ENCODE measurements at regions not wholly inside any gene's neighbourhood (a gene's known extent, or its start where the extent isn't known, plus 50 kb on each side); places are given as distances from the start of the nearest gene placed in this dataset.

- no peaks in the 10 kb centered on the region for H3K9me3 Mint-ChIP-seq (ENCODE audit: insufficient read depth)
- TF ChIP-seq EZH2 (IDR thresholded peaks at IDR 0.05; ENCODE audit: borderline replicate concordance, insufficient read depth, low read depth, low read length, poor library complexity, severe bottlenecking), result no peak
- TF ChIP-seq CTCF (IDR thresholded peaks at IDR 0.05), result no peak
- Histone ChIP-seq H4K20me1 (ENCODE audit: control insufficient read depth, insufficient read depth, low read length, poor library complexity, severe bottlenecking) (no peaks in the 10 kb centered on the region), H2AFZ (ENCODE audit: insufficient read depth, low read depth, low read length, poor library complexity, severe bottlenecking) (no peak overlapping the region), H3K27me3 (replicated peaks in 1 of 4; ENCODE audit: control extremely low read depth in 1 of 4, control insufficient read depth in 3 of 4, insufficient read depth in 4 of 4, low read length in 3 of 4) (peaks cover 0 to 2% (median 0%) of the 10 kb centered on the region in 4 experiments), H3K36me3 (replicated peaks in 1 of 2; ENCODE audit: control extremely low read depth in 1 of 2, control insufficient read depth in 1 of 2, extremely low read depth in 1 of 2, insufficient read depth in 2 of 2, low read length in 1 of 2) (no peaks in the 10 kb centered on the region), H3K27ac (ENCODE audit: low read length in 2 of 2) (no peak overlapping the region), H3K9ac (ENCODE audit: low read length) (no peak overlapping the region), H3K9me3 (ENCODE audit: control extremely low read depth in 1 of 3, control insufficient read depth in 2 of 3, insufficient read depth in 1 of 3, low read length in 2 of 3) (peaks cover 0 to 2% (median 0%) of the 10 kb centered on the region in 3 donors), H3K4me3 (ENCODE audit: control extremely low read depth in 1 of 5, extremely low read depth in 1 of 5, insufficient read depth in 1 of 5, low read depth in 2 of 5, low read length in 4 of 5) (no peak overlapping the region), H3K79me2 (ENCODE audit: control insufficient read depth, insufficient read depth, low read length) (no peaks in the 10 kb centered on the region), H3K4me2 (replicated peaks; ENCODE audit: low read depth, low read length, poor library complexity, severe bottlenecking) (no peak overlapping the region), H3K4me1 (ENCODE audit: control insufficient read depth in 2 of 2, insufficient read depth in 2 of 2, low read length in 2 of 2) (no peaks in the 10 kb centered on the region)
- H3K27ac Mint-ChIP-seq, result no peak overlapping the region
- POLR2A ChIA-PET, result no interaction called here
- H3K27me3 Mint-ChIP-seq, result peaks cover 11% of the 10 kb centered on the region
- CTCF ChIA-PET, result no interaction called here
- ATAC-seq (ENCODE audit: low read depth), result no peak
- H3K4me3 Mint-ChIP-seq, result no peak overlapping the region
- intact Hi-C loops (cut with micrococcal nuclease), result no loop called here
- WGBS (ENCODE audit: insufficient coverage), result 100% methylated on average over 1 of the region's 2 CpGs
- DNase-seq, result no peak
- H3K4me1 Mint-ChIP-seq, result no peaks in the 10 kb centered on the region
Observed at GRCh38 chr20:52789716-52790115, 182.4 kb upstream of the TSHZ2 start.

GRCh38 chr20:52787962-52788361 is 184.2 kb upstream of the TSHZ2 start:
- no peaks in the 10 kb centered on the region for H3K9me3 Mint-ChIP-seq (ENCODE audit: insufficient read depth)
- no peak overlapping the region for H3K9ac ChIP-seq (ENCODE audit: low read length)
- intact Hi-C loops (cut with micrococcal nuclease), result no loop called here
- DNase-seq (no peak), ATAC-seq (ENCODE audit: low read depth) (no peak)
- H3K27ac ChIP-seq (ENCODE audit: low read length in 2 of 2), result no peak overlapping the region
- H4K20me1 ChIP-seq (ENCODE audit: control insufficient read depth, insufficient read depth, low read length, poor library complexity, severe bottlenecking), result no peaks in the 10 kb centered on the region
- no peak overlapping the region for H3K4me3 ChIP-seq (ENCODE audit: control extremely low read depth in 1 of 5, extremely low read depth in 1 of 5, insufficient read depth in 1 of 5, low read depth in 2 of 5, low read length in 4 of 5)
- H3K4me2 ChIP-seq (replicated peaks; ENCODE audit: low read depth, low read length, poor library complexity, severe bottlenecking), result no peak overlapping the region
- no peak overlapping the region for H2AFZ ChIP-seq (ENCODE audit: insufficient read depth, low read depth, low read length, poor library complexity, severe bottlenecking)
- ChIA-PET CTCF (no interaction called here), POLR2A (no interaction called here)
- H3K4me3 Mint-ChIP-seq, result no peak overlapping the region
- H3K4me1 Mint-ChIP-seq, result no peaks in the 10 kb centered on the region
- no peak overlapping the region for H3K27ac Mint-ChIP-seq
- no CpG with 5 or more reads among the region's 3 CpGs for WGBS (ENCODE audit: insufficient coverage)
- peaks cover 0 to 2% (median 0%) of the 10 kb centered on the region in 4 experiments for H3K27me3 ChIP-seq (replicated peaks in 1 of 4; ENCODE audit: control extremely low read depth in 1 of 4, control insufficient read depth in 3 of 4, insufficient read depth in 4 of 4, low read length in 3 of 4)
- TF ChIP-seq CTCF (IDR thresholded peaks at IDR 0.05) (no peak), EZH2 (IDR thresholded peaks at IDR 0.05; ENCODE audit: borderline replicate concordance, insufficient read depth, low read depth, low read length, poor library complexity, severe bottlenecking) (no peak)
- H3K27me3 Mint-ChIP-seq, result peaks cover 6% of the 10 kb centered on the region
- no peaks in the 10 kb centered on the region for H3K4me1 ChIP-seq (ENCODE audit: control insufficient read depth in 2 of 2, insufficient read depth in 2 of 2, low read length in 2 of 2)
- peaks cover 0 to 4% (median 0%) of the 10 kb centered on the region in 3 donors for H3K9me3 ChIP-seq (ENCODE audit: control extremely low read depth in 1 of 3, control insufficient read depth in 2 of 3, insufficient read depth in 1 of 3, low read length in 2 of 3)
- no peaks in the 10 kb centered on the region for H3K79me2 ChIP-seq (ENCODE audit: control insufficient read depth, insufficient read depth, low read length)
- no peaks in the 10 kb centered on the region for H3K36me3 ChIP-seq (replicated peaks in 1 of 2; ENCODE audit: control extremely low read depth in 1 of 2, control insufficient read depth in 1 of 2, extremely low read depth in 1 of 2, insufficient read depth in 2 of 2, low read length in 1 of 2)
